ENCODE measurements at regions not wholly inside any gene's neighbourhood (a gene's known extent, or its start where the extent isn't known, plus 50 kb on each side); places are given as distances from the start of the nearest gene placed in this dataset.

DNA sequence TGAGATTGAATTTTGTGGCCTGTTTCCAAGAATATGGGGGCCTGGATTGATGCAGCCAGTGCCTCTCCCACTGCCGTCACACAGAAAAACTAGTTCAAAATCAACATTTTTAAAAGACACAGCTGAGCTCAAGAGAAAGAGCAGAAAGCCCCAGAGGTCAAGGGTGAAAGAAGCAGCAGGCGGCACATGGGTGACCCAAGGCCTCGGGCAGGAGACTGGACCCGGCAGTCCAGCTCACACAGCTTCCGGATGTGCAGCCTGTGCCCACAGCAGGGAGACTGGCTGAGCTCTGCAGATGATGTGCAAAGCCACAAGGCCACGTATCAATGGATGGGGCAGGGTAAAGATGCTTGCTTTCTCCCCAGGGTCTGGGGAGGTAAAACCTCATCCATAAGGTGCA lies 50.4 kb upstream of the RNF32 start:
- intact Hi-C loops (cut with micrococcal nuclease) = no loop called here
- no peak overlapping the region for H3K4me3 Mint-ChIP-seq
- peaks cover 24% of the 10 kb centered on the region for H3K27me3 Mint-ChIP-seq
- DNase-seq = no peak
- no peaks in the 10 kb centered on the region for H3K36me3 Mint-ChIP-seq (ENCODE audit: low read depth)
- H3K27ac Mint-ChIP-seq = no peak overlapping the region
- no peaks in the 10 kb centered on the region for H3K4me1 Mint-ChIP-seq
- peaks cover 4% of the 10 kb centered on the region for H3K9me3 Mint-ChIP-seq

DNA sequence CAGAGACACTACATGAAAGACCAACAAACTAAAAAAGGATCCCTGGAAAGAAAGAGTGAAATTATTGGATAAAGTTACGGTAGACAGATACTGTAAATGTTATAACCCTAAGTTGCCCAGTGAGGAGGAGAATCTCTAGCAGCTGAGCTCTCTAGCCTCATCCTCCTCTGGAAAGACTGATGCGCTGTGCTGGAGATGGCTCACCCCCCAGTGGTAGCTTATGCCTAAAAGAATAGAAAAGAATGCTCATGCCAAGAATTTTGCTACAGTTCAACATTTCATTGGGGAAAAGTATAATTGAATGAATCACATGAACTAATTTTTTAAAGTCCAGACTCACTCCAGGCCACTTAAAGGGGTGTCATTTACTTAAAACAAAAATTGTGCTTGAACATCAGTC lies 50.8 kb upstream of the RNF32 start:
- H3K4me1 Mint-ChIP-seq = no peaks in the 10 kb centered on the region

DNA sequence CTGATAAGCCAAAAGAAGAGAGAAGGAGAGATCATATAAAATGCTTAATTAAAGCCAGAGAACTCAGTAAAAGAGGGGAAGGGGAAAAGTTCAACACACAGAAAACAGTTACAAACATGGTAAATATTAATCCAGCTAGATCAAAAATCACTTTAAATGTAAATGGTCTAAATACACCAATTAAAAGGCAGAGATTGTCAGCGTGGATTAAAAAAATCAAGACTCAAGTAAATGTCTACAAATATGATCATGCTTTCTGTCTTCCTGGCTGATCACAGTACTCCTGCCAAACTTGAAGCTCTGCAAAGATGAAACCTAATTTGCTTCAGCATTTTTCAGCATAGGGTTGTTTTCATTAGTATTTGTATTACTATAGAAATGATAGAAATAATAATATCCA lies 54.6 kb upstream of the RNF32 start:
- intact Hi-C loops (cut with micrococcal nuclease) = no loop called here
- Mint-ChIP-seq H3K9me3 (no peaks in the 10 kb centered on the region), H3K27ac (no peak overlapping the region), H3K4me1 (peaks cover 5% of the 10 kb centered on the region), H3K36me3 (ENCODE audit: low read depth) (no peaks in the 10 kb centered on the region), H3K4me3 (no peak overlapping the region), H3K27me3 (peaks cover 25% of the 10 kb centered on the region)
- DNase-seq = no peak

More for the DNA sequence above, 50.8 kb upstream of the RNF32 start:
- no peaks in the 10 kb centered on the region for H3K36me3 Mint-ChIP-seq (ENCODE audit: low read depth)
- H3K27ac Mint-ChIP-seq = no peak overlapping the region
- no peak for DNase-seq
- intact Hi-C loops (cut with micrococcal nuclease) = no loop called here
- H3K9me3 Mint-ChIP-seq = peaks cover 4% of the 10 kb centered on the region
- H3K27me3 Mint-ChIP-seq = peaks cover 28% of the 10 kb centered on the region
- H3K4me3 Mint-ChIP-seq = no peak overlapping the region

DNA sequence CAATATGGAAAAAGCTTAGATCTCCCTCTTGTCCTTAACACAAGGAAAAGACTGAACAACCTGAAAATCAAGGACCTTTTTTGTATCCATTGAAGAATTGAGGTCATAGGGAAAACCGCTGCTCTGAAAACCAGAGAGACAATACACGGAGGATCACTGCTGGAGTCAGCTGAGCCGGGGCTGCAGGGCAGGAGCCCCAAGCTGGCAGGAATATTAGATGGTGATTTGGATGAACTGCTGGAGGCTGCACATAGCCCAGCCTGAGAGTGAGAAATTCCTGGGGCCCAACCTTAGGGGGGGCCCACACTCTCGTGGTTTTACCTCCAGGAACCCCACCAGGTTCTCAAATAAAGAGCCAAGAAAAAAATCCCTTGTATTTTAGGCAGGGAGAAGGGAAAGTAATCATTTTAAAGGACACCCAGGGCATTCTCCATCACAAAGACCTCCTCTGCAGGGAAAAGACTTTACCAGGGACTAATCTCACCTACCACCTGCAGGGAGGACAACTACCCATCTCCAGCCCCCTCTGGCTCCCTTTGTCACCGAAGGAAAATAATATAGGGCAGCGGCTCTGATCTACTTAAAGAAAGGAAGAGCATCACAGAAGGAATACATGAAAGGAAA lies 55.4 kb upstream of the RNF32 start:
- peaks cover 23% of the 10 kb centered on the region for H3K27me3 Mint-ChIP-seq
- no peak overlapping the region for H3K27ac Mint-ChIP-seq
- H3K9me3 Mint-ChIP-seq = no peaks in the 10 kb centered on the region
- DNase-seq = no peak
- no peaks in the 10 kb centered on the region for H3K36me3 Mint-ChIP-seq (ENCODE audit: low read depth)
- H3K4me3 Mint-ChIP-seq = no peak overlapping the region
- peaks cover 5% of the 10 kb centered on the region for H3K4me1 Mint-ChIP-seq
- intact Hi-C loops (cut with micrococcal nuclease) = no loop called here

DNA sequence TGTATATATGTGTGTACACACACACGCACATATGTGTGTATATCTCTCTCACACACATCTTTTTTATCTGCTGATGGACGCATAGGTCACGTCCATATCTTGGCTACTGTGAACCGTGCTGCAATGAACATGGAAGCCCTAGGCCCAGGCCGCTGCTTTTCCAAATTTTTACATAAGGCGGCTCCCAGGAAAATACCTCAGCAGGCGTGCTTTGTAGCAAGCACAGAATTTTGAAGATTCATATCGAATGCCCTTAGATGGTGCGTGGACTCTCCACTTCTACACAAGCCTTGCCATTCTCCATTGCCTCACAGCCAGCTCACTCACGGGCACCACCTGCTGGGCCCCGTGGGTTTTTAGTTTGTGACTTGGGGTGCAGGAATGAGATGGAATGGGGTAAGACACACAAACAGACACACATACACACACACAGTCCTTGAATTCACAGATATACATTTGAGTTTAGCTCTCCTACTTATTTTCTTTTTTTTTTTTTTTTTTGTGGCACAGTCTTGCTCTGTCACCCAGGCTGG lies 57.9 kb upstream of the RNF32 start:
- peaks cover 5% of the 10 kb centered on the region for H3K4me1 Mint-ChIP-seq
- H3K4me3 Mint-ChIP-seq = no peak overlapping the region
- peaks cover 23% of the 10 kb centered on the region for H3K27me3 Mint-ChIP-seq
- intact Hi-C loops (cut with micrococcal nuclease) = no loop called here
- no peaks in the 10 kb centered on the region for H3K36me3 Mint-ChIP-seq (ENCODE audit: low read depth)
- no peaks in the 10 kb centered on the region for H3K9me3 Mint-ChIP-seq
- no peak for DNase-seq
- H3K27ac Mint-ChIP-seq = no peak overlapping the region

DNA sequence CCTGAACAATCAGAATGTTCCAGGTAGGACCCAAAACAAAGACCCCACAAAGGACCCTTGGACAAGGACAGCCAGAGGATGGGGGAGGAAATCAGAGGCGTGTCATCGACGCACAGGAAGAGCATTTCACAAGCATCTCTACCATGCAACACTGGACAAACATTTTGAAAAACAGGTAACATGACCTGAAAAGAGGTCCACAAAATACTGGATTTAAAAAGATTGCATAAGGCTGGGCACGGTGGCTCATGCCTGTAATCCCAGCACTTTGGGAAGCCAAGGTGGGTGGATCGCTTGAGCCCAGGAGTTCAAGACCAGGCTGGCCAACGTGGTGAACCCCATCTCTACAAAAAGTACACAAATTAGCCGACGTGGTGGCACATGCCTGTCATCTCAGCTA lies 60.5 kb upstream of the RNF32 start:
- H3K4me1 Mint-ChIP-seq = peaks cover 5% of the 10 kb centered on the region
- no peaks in the 10 kb centered on the region for H3K9me3 Mint-ChIP-seq
- intact Hi-C loops (cut with micrococcal nuclease) = no loop called here
- H3K36me3 Mint-ChIP-seq (ENCODE audit: low read depth) = no peaks in the 10 kb centered on the region
- no peak overlapping the region for H3K27ac Mint-ChIP-seq
- DNase-seq = no peak
- H3K27me3 Mint-ChIP-seq = peaks cover 15% of the 10 kb centered on the region
- no peak overlapping the region for H3K4me3 Mint-ChIP-seq

DNA sequence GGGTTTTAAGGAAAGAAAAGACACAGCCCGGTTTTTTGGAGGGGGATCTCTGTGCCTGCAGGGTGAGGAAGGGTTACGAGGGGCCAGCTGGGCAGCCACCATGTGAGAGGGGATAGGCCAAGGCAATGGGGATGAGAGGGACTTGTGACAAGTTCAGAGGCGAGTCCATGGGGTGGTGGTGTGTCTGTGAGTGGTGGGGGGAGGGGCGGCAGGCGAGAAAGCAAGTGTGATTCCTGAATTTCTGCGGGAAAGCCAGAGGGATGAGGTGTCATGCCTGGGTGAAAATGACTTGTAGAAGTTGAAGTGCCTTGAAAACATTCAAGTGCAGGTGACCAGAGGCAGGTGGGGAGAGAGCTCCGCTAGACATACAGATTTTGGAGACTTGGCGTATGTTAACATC lies 61.0 kb upstream of the RNF32 start:
- H3K27me3 Mint-ChIP-seq = peaks cover 18% of the 10 kb centered on the region
- H3K36me3 Mint-ChIP-seq (ENCODE audit: low read depth) = no peaks in the 10 kb centered on the region
- peaks cover 5% of the 10 kb centered on the region for H3K4me1 Mint-ChIP-seq
- intact Hi-C loops (cut with micrococcal nuclease) = no loop called here
- no peak for DNase-seq
- H3K9me3 Mint-ChIP-seq = no peaks in the 10 kb centered on the region
- H3K4me3 Mint-ChIP-seq = no peak overlapping the region
- H3K27ac Mint-ChIP-seq = no peak overlapping the region

DNA sequence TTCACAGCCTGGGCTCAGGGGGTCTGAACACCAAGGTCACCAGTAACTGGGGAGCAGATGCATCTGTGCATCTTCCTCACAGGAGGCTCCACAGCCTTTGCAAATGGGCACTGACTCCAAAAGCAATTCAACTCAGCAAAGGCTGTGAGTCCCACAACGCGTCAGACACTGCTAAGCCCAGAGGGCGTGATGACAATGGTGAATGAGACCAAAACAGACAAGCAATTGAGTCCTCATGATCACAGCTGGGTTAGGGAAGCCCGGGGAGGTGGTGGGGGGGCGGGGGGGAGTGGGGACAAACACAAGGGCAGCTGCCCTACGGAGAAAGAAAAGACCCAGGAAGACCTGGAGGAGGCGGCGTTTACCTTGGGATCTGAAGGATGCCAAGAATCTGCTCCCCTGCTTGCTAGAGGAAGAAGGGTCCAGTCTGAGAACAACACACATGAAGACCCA lies 61.6 kb upstream of the RNF32 start:
- H3K4me1 Mint-ChIP-seq = peaks cover 5% of the 10 kb centered on the region
- intact Hi-C loops (cut with micrococcal nuclease) = no loop called here
- H3K9me3 Mint-ChIP-seq = no peaks in the 10 kb centered on the region
- no peak for DNase-seq
- peaks cover 19% of the 10 kb centered on the region for H3K27me3 Mint-ChIP-seq
- H3K36me3 Mint-ChIP-seq (ENCODE audit: low read depth) = no peaks in the 10 kb centered on the region
- H3K4me3 Mint-ChIP-seq = no peak overlapping the region
- no peak overlapping the region for H3K27ac Mint-ChIP-seq

DNA sequence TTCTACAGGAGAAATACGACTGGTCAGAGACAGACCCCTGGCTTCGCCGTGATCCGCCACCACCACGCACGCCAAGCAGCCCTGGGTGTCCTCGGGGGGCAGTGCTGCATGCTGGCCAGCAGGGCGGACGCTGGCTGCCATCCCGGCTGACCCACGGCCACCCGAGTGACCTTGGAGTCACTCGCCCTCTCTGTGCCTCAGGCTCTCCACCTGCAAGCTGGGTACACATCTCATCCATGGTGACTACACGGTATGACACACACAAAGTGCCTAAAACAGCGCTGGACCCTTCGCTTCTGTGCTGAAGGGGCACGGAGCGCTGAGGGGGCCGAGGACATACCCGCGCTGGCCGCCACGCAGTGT lies 62.0 kb upstream of the RNF32 start:
- Mint-ChIP-seq H3K36me3 (ENCODE audit: low read depth) (no peaks in the 10 kb centered on the region), H3K27me3 (peaks cover 23% of the 10 kb centered on the region), H3K4me3 (no peak overlapping the region), H3K4me1 (peaks cover 5% of the 10 kb centered on the region), H3K27ac (no peak overlapping the region), H3K9me3 (no peaks in the 10 kb centered on the region)
- intact Hi-C loops (cut with micrococcal nuclease) = no loop called here
- no peak for DNase-seq

DNA sequence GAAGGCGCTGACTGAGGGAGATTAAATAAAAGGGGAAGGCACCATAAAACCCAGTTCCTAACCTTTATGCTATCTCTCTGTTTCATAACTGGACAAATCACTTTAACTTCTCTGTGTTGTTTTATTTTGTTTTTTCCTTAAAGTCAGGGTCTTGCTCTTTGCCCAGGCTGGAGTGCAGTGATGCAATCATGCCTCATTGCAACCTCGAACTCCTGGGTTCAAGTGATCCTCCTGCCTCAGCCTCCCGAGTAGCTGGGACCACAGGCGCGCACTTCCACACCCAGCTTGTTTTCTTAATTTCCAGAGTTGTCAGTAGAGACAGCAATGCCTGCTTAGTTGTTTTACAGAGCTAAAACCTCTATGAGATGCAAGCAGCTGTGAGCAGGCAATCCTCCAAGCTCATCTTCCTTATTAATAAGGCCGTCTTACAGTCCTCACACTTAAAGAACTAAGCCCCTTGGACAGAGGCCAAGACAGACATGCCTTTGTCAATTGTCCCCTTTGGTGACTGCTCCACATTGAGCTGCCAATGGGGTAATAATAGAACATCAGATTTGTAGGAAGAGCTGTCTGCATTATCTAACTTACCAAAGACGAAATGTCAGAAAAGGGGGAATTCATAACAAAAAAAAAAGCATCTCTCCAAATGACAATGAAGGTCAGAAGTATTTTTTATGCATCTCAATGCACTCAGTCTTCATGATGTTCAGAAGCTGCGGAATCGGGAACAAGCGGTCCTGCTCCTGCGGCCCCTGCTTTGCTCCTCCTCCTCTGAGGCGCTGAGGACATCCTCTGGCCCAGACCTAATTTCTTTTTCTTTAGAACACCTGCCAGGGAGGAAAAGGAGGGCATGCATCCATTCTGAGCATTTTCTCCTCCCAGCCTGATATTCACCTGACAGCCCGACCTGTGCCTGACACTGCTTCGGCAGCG lies 62.7 kb upstream of the RNF32 start:
- Mint-ChIP-seq H3K27ac (no peak overlapping the region), H3K36me3 (ENCODE audit: low read depth) (no peaks in the 10 kb centered on the region), H3K27me3 (peaks cover 30% of the 10 kb centered on the region), H3K4me1 (peaks cover 5% of the 10 kb centered on the region), H3K4me3 (no peak overlapping the region), H3K9me3 (no peaks in the 10 kb centered on the region)
- intact Hi-C loops (cut with micrococcal nuclease) = no loop called here
- no peak for DNase-seq

DNA sequence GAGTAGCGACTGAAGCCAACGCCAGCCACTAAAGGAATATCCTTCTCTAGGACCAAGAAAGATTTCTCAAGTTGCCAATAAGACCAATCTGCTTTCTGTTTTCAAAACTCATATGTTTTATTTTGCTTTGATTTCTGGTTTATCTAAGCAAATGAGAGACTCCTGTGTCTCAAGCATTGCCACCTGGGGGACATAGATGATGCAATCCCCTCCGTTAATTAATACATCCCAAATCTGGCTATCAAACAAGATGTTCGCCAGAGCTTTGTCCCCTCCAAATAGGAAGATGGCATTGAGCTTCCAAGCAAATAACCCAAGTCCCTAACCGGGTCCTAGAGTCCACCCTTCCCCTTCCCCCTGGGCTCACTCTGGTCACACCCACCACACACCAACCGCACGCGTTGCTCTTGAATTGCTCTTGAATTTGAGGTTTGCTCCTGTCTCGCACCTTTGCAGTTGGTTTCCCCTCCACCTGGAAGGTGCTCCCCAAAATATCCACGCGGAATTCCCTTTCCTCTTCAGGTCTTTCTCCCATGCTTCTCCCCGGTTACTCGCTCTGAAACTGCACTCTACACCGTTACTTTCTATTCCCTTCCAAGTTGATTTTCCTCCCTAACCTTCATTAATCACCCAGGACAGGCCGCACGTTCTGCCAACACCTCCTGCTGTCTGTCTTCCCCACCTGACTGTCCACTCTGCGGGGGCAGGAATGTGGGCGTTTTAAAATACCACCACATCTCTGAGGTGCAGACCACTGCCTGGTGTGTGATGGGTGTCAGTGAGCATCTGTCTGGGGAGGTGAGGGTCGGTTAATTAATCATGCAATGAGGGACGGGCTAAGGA lies 64.1 kb upstream of the RNF32 start:
- H3K4me3 Mint-ChIP-seq = no peak overlapping the region
- DNase-seq = no peak
- H3K36me3 Mint-ChIP-seq (ENCODE audit: low read depth) = no peaks in the 10 kb centered on the region
- no peak overlapping the region for H3K27ac Mint-ChIP-seq
- peaks cover 32% of the 10 kb centered on the region for H3K27me3 Mint-ChIP-seq
- no peaks in the 10 kb centered on the region for H3K9me3 Mint-ChIP-seq
- intact Hi-C loops (cut with micrococcal nuclease) = no loop called here
- H3K4me1 Mint-ChIP-seq = no peaks in the 10 kb centered on the region

DNA sequence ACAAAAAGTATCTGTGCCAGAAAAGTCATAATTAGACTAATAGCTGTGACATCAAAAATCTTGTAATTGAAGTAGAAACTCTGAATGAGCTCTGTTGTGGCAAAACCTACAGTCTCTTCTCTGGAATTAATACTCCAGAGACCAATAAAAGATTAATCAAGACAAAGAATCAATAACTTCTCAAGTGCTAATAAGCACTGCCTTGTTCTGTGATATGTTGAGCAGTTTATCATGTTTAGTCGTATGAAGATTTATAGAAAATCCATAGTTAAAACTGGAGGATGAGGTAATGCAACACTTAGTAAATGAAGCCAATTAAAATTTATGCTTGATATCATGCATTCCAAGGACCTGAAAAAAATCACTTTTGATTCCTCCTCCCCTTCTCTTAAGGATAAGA lies 72.3 kb upstream of the RNF32 start:
- intact Hi-C loops (cut with micrococcal nuclease) = no loop called here
- H3K27me3 Mint-ChIP-seq = peaks cover 14% of the 10 kb centered on the region
- H3K9me3 Mint-ChIP-seq = peaks cover 9% of the 10 kb centered on the region
- H3K36me3 Mint-ChIP-seq (ENCODE audit: low read depth) = no peaks in the 10 kb centered on the region
- H3K4me1 Mint-ChIP-seq = peaks cover 3% of the 10 kb centered on the region
- no peak overlapping the region for H3K27ac Mint-ChIP-seq
- no peak overlapping the region for H3K4me3 Mint-ChIP-seq
- no peak for DNase-seq

DNA sequence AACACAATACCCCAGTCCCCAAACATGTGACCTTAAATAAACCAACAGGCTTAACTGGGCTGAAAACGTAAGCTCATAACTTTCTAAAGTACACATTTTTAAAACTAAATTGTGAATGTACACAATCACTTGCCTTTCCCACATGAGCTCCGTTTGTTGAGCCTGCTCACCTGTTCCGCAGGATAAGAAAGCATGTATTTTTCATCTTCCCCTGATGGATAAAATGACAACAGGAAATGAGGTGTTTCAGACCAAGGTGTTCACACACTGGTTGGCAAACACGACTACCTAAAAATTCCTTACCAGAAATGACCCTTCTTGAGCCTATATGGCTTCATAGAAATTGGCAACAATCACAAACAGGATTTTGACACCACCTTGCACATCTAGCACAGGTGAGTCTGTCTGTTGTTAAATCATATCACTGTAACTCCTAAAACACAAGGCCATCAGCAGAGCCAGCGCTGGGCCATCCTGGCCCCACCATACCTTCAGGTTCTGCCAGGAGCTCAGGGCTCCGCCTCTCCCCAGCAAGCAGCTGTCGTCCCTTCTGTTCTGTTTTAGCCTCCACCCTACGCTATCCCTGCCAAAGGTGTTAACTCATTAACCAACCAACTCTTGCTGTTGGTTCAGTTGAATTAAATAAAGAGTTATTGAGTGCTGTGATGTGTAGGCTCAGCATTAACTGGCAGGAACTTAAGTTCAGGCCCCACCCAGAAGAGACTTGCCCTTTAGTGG lies 73.6 kb upstream of the RNF32 start:
- Mint-ChIP-seq H3K36me3 (ENCODE audit: low read depth) (no peaks in the 10 kb centered on the region), H3K9me3 (peaks cover 9% of the 10 kb centered on the region), H3K27me3 (peaks cover 10% of the 10 kb centered on the region), H3K4me1 (peaks cover 3% of the 10 kb centered on the region), H3K27ac (no peak overlapping the region), H3K4me3 (no peak overlapping the region)
- intact Hi-C loops (cut with micrococcal nuclease) = no loop called here
- DNase-seq = no peak
